WTC11 (cell line): ENCODE measurements at regions not wholly inside any gene's neighbourhood (a gene's known extent, or its start where the extent isn't known, plus 50 kb on each side); places are given as distances from the start of the nearest gene placed in this dataset.

Experiments
- ATF2 ChIP-seq: sonication (generic); formaldehyde crosslinking; IDR thresholded peaks from 2 replicates; pipeline ENCODE4 v1.8.1; 2022; ENCODE audit warnings: low read depth, missing genetic modification reagents, borderline replicate concordance
- CREM ChIP-seq: sonication (generic); formaldehyde crosslinking; IDR thresholded peaks from 2 replicates; pipeline ENCODE4 v1.8.1; 2022; ENCODE audit warnings: mild to moderate bottlenecking, missing genetic modification reagents, moderate library complexity
- CTCF ChIP-seq: fragments of 200-600 bp; IDR thresholded peaks from 2 replicates; pipeline ENCODE4 v1.8.0; 2022; ENCODE audit warnings: antibody characterized with exemption
- E2F1 ChIP-seq: sonication (generic); formaldehyde crosslinking; IDR thresholded peaks from 2 replicates; pipeline ENCODE4 v1.8.0; 2022; ENCODE audit warnings: mild to moderate bottlenecking, missing genetic modification reagents
- E2F4 ChIP-seq: sonication (generic); formaldehyde crosslinking; IDR thresholded peaks from 2 replicates; pipeline ENCODE4 v1.8.1; 2022; ENCODE audit warnings: low read depth, mild to moderate bottlenecking, moderate library complexity, missing genetic modification reagents, borderline replicate concordance
- NR2C2 ChIP-seq: sonication (generic); formaldehyde crosslinking; IDR thresholded peaks from 2 replicates; pipeline ENCODE4 v1.8.0; 2022; ENCODE audit warnings: mild to moderate bottlenecking, missing genetic modification reagents
- SMAD3 ChIP-seq: sonication (generic); formaldehyde crosslinking; IDR thresholded peaks from 2 replicates; pipeline ENCODE4 v1.8.0; 2022; ENCODE audit warnings: missing genetic modification reagents, mild to moderate bottlenecking, borderline replicate concordance
- TF ChIP-seq, protein P1 (sequence below): sonication (generic); formaldehyde crosslinking; IDR thresholded peaks from 2 replicates; pipeline ENCODE4 v1.8.1; 2023; ENCODE audit warnings: mild to moderate bottlenecking, moderate library complexity, missing genetic modification reagents

DNA sequence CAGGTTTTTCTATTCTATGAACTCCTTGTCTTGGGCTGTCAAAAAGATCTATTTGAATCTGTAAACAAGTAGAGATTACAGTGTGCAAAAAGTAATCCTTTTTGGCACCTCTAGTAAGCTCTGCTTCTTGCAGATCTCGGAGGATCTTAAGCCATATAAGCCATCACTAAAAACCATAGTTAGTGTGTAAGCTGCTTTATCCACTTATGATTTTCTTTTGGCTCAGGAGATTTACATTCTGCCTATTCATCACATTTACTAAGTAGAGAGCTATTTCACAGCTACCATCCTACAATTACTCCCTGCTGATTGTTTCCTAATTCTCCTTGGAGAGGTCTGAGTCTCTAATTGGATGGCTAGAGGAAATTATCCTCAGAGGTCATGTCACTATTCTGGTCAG lies 385.7 kb downstream of the AASDHPPT start:
- TF ChIP-seq CTCF (no peak), ATF2 (CRISPR knock-in tag) (no peak), E2F1 (CRISPR knock-in tag) (no peak), CREM (CRISPR knock-in tag) (no peak), NR2C2 (CRISPR knock-in tag) (no peak), SMAD3 (CRISPR knock-in tag) (no peak), E2F4 (CRISPR knock-in tag) (no peak)
- TF ChIP-seq, protein P1, sequence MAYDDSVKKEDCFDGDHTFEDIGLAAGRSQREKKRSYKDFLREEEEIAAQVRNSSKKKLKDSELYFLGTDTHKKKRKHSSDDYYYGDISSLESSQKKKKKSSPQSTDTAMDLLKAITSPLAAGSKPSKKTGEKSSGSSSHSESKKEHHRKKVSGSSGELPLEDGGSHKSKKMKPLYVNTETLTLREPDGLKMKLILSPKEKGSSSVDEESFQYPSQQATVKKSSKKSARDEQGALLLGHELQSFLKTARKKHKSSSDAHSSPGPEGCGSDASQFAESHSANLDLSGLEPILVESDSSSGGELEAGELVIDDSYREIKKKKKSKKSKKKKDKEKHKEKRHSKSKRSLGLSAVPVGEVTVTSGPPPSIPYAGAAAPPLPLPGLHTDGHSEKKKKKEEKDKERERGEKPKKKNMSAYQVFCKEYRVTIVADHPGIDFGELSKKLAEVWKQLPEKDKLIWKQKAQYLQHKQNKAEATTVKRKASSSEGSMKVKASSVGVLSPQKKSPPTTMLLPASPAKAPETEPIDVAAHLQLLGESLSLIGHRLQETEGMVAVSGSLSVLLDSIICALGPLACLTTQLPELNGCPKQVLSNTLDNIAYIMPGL (CRISPR knock-in tag): no peak
